Stomach smooth muscle (tissue), 2 donors: ENCODE measurements at regions not wholly inside any gene's neighbourhood (a gene's known extent, or its start where the extent isn't known, plus 50 kb on each side); places are given as distances from the start of the nearest gene placed in this dataset.

Experiments
- H3K27ac ChIP-seq: one replicate; pipeline ENCODE4 v1.7.0; 2013; ENCODE audit warnings: mild to moderate bottlenecking, low read length, inconsistent platforms
- H3K27me3 ChIP-seq, 2 donors: one replicate each; pipeline ENCODE4 v1.7.0; 2013; ENCODE audit warnings: low read length in 2 of 2; ENCODE audit not compliant: insufficient read depth in 2 of 2, control insufficient read depth in 1 of 2
- H3K36me3 ChIP-seq, 2 donors: one replicate each; pipeline ENCODE4 v1.7.0; 2013; ENCODE audit warnings: low read length in 2 of 2; ENCODE audit not compliant: control insufficient read depth in 2 of 2, insufficient read depth in 2 of 2
- H3K4me1 ChIP-seq: one replicate; pipeline ENCODE4 v1.7.0; 2013; ENCODE audit warnings: low read length; ENCODE audit not compliant: control insufficient read depth, insufficient read depth
- H3K4me3 ChIP-seq, 2 donors: one replicate each; pipeline ENCODE4 v1.7.0; 2013; ENCODE audit warnings: low read length in 2 of 2
- H3K9ac ChIP-seq, 2 donors: one replicate each; pipeline ENCODE4 v1.7.0; 2013; ENCODE audit warnings: low read length in 2 of 2, mild to moderate bottlenecking in 1 of 2
- H3K9me3 ChIP-seq, 2 donors: one replicate each; pipeline ENCODE4 v1.7.0; 2013; ENCODE audit warnings: low read length in 2 of 2; ENCODE audit not compliant: control insufficient read depth in 2 of 2
- donor health status: healthy.
- donor health status: Pancreatic carcinoma.

DNA sequence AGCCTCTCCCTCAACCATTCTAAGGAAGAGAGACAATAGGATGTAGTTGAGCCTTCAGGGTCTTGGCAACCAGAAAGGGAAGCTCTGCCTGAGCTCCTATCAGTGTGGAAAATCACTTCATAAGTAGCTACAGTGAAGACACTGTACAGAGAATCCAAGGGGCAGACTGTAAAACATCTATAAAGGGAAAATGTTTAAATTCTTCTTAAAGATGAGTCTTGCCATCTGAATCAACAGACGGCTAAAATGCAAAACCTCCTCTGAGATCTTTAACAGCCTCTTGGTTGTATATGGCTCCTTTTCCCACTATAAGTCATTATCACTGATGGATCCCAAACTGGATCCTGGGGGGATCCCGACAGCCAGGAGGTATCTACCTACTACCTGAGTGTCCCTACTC lies 239.2 kb upstream of the SOX9 start:
- H3K9ac ChIP-seq = no peak overlapping the region
- H3K36me3 ChIP-seq = no peaks in the 10 kb centered on the region
- no peaks in the 10 kb centered on the region for H3K4me1 ChIP-seq
- H3K27ac ChIP-seq = no peak overlapping the region
- no peak overlapping the region for H3K4me3 ChIP-seq
- no peaks in the 10 kb centered on the region for H3K27me3 ChIP-seq
- no peaks in the 10 kb centered on the region for H3K9me3 ChIP-seq

DNA sequence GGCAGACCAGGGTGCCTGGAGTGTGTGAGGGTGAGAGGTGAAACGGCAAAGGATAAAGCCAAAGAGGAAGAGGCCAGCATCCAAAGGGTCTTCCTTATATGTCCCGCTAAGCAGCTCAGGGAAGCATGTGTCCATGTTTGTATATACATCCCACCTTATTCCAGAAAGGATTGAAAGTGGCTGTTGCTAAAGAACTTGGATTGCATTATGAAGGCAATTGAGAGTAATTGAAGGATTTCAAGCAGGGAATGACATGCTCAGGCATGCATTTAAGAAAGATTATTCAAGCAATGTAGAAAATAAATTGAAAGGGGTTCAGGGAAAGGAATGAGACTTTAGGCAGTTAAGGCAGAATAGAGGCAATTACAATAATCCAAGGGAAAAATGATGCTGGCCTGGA lies 237.6 kb upstream of the SOX9 start:
- Histone ChIP-seq H3K4me3 (no peak overlapping the region), H3K27me3 (no peaks in the 10 kb centered on the region), H3K4me1 (no peaks in the 10 kb centered on the region), H3K27ac (no peak overlapping the region), H3K9me3 (no peaks in the 10 kb centered on the region), H3K9ac (no peak overlapping the region), H3K36me3 (no peaks in the 10 kb centered on the region)

DNA sequence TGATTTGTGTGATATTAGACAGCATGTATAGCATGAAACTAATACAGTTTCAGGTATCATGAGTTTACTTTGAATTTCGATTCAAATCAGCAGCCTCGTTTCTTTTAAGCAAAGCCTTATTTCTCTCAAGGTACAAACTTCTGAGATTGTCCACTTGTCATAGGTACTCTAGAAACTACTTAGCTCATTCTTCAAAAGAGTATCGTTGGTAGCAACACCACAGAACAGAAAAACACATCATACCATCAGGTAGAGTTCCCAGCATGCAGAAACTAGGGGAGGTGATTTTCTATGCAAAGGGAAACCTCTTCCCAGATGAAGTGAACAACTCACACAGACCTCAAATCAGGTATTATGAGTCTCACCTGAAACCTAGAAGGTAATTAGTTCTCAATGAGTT lies 237.0 kb upstream of the SOX9 start:
- no peaks in the 10 kb centered on the region for H3K9me3 ChIP-seq
- no peaks in the 10 kb centered on the region for H3K27me3 ChIP-seq
- H3K9ac ChIP-seq = no peak overlapping the region
- no peak overlapping the region for H3K4me3 ChIP-seq
- no peak overlapping the region for H3K27ac ChIP-seq
- H3K36me3 ChIP-seq = no peaks in the 10 kb centered on the region
- H3K4me1 ChIP-seq = no peaks in the 10 kb centered on the region

DNA sequence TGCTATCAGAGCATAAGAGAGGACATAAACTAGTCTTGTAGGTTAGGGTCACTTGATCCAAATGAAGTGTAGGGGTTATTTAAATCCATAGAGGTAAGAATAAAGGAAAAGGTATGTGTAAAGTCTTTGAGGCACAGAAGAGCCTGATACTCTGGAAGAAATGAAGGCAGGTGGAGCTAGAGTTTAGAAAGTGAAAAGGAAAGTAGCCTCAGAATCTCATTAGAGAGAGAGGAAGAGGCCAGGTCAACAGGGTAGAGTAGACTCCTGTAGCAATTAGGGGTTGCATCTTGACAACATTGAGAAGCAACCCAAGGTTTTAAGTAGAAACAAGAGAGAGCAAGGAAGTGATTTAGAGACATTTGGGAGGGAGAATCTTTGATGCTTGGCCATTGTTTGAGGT lies 235.2 kb upstream of the SOX9 start:
- Histone ChIP-seq H3K27me3 (no peaks in the 10 kb centered on the region), H3K9ac (no peak overlapping the region), H3K4me1 (no peaks in the 10 kb centered on the region), H3K9me3 (no peaks in the 10 kb centered on the region), H3K27ac (no peak overlapping the region), H3K4me3 (no peak overlapping the region), H3K36me3 (no peaks in the 10 kb centered on the region)

GRCh38 chr17:71899317-71899716 lies 221.5 kb upstream of the SOX9 start:
- Histone ChIP-seq H3K36me3 (no peaks in the 10 kb centered on the region), H3K4me1 (no peaks in the 10 kb centered on the region), H3K27ac (no peak overlapping the region), H3K4me3 (no peak overlapping the region), H3K9me3 (no peaks in the 10 kb centered on the region), H3K9ac (no peak overlapping the region), H3K27me3 (no peaks in the 10 kb centered on the region)

DNA sequence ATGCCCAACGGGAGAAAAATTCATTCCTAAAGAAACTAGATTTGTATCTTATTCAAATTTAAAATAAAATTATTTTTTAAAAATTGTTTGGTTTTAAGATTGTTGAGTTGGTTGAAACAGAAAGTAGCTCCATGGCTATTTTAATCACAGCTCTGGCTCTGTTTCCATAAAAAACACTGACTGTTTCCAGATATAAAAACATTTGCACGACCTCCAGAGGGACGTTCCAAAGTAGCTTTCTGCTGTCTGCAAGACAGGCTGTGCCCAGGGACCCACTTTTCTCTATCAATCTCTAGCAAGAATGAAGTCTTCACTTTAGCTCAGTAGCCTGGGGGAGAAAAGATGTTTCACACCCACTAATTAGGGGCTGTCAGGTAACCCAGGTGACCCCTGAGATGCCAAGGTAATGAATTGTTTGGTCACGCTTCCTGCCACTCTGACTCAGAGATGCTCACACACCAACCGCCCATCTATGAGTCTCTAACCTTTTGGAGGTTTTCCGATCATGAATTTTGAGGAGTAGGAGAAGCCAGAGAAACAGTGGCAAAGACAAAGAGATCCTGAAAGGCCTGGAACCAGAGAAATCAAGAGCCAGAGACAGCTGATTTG lies 220.1 kb upstream of the SOX9 start:
- H3K4me3 ChIP-seq = peak overlapping the region in 1 of 2 donors; percentile 3

GRCh38 chr17:71902894-71903506 lies 217.8 kb upstream of the SOX9 start:
- Histone ChIP-seq H3K27ac (no peak overlapping the region), H3K9me3 (no peaks in the 10 kb centered on the region), H3K4me3 (no peak overlapping the region), H3K27me3 (no peaks in the 10 kb centered on the region), H3K9ac (no peak overlapping the region), H3K4me1 (no peaks in the 10 kb centered on the region), H3K36me3 (no peaks in the 10 kb centered on the region)

More for the DNA sequence above, 220.1 kb upstream of the SOX9 start:
- H3K4me1 ChIP-seq = no peaks in the 10 kb centered on the region
- no peaks in the 10 kb centered on the region for H3K27me3 ChIP-seq
- H3K9me3 ChIP-seq = no peaks in the 10 kb centered on the region
- no peak overlapping the region for H3K27ac ChIP-seq
- no peak overlapping the region for H3K9ac ChIP-seq
- no peaks in the 10 kb centered on the region for H3K36me3 ChIP-seq

DNA sequence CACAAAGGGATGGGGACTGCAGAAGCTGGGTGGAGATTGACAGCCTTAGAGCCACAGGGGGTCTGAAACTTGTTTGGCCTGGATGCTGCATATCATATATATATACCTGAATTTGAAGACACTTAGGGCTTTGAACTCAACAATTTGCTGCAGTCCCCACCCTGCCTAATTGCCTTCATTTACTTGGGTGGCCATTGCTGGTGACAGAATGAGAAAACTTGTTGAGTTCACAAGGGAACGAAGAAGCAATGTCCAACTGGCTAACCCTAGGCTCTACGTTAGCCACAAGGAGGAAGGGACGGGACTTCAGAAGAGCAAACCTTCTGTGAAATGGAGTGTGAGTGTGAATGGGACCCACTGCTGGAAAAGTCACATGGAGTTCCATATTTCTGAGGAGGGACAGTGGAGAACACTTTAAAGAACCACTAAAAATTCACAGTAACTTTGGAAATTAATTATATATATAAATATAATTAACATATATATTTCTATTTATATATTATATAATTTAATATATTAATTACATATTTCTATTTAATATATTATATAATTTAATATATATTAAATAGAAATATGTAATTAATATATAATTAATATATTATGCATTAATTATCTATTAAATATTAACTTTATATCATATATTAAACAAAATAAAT lies 215.3 kb upstream of the SOX9 start:
- Histone ChIP-seq H3K9me3 (no peaks in the 10 kb centered on the region), H3K27ac (no peak overlapping the region), H3K4me1 (no peaks in the 10 kb centered on the region), H3K27me3 (no peaks in the 10 kb centered on the region), H3K36me3 (no peaks in the 10 kb centered on the region), H3K4me3 (no peak overlapping the region), H3K9ac (no peak overlapping the region)

- Histone ChIP-seq H3K4me3 (no peak overlapping the region), H3K9me3 (no peaks in the 10 kb centered on the region), H3K36me3 (no peaks in the 10 kb centered on the region), H3K9ac (no peak overlapping the region), H3K27me3 (no peaks in the 10 kb centered on the region), H3K27ac (no peak overlapping the region), H3K4me1 (no peaks in the 10 kb centered on the region)
Measured at GRCh38 chr17:71909155-71909554, 211.7 kb upstream of the SOX9 start.

DNA sequence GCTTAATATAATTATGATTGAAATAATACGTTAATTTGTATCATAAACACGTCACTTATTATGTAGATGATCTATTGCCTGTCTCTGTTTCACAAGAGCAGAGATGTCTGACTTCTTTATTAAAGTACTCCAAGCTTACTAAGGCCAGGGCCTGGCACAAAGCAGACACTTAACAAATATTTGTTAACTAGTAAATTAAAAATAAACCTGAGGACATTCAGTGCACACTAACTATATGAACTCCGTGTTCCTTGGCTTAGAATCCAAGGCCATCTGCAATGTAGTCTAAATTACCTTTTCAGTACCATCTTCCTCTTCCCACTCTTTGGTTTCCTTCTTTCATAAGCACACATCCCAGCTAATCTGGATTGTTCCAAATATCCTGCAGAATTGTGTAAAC lies 210.8 kb upstream of the SOX9 start:
- Histone ChIP-seq H3K9me3 (no peaks in the 10 kb centered on the region), H3K4me3 (no peak overlapping the region), H3K9ac (no peak overlapping the region), H3K4me1 (no peaks in the 10 kb centered on the region), H3K36me3 (no peaks in the 10 kb centered on the region), H3K27me3 (no peaks in the 10 kb centered on the region), H3K27ac (no peak overlapping the region)

- H3K36me3 ChIP-seq = no peaks in the 10 kb centered on the region
- H3K9me3 ChIP-seq = no peaks in the 10 kb centered on the region
- no peak overlapping the region for H3K27ac ChIP-seq
- H3K4me1 ChIP-seq = no peaks in the 10 kb centered on the region
- no peak overlapping the region for H3K9ac ChIP-seq
- no peak overlapping the region for H3K4me3 ChIP-seq
- no peaks in the 10 kb centered on the region for H3K27me3 ChIP-seq
Measured at GRCh38 chr17:71914042-71914441, 206.8 kb upstream of the SOX9 start.
